PFSK-1 (cell line): ENCODE measurements at regions not wholly inside any gene's neighbourhood (a gene's known extent, or its start where the extent isn't known, plus 50 kb on each side); places are given as distances from the start of the nearest gene placed in this dataset.

Source experiments
- POLR2AphosphoS5 ChIP-seq: IDR thresholded peaks from 2 replicates; pipeline ENCODE4 v1.6.1; 2012; ENCODE audit warnings: low read depth, mild to moderate bottlenecking, control low read depth, low read length, moderate library complexity
- TAF1 ChIP-seq: IDR thresholded peaks from 2 replicates; pipeline ENCODE4 v1.6.1; 2012; ENCODE audit warnings: low read length, control low read depth, borderline replicate concordance; ENCODE audit not compliant: insufficient read depth

- no peak for TF ChIP-seq POLR2AphosphoS5
- TF ChIP-seq TAF1, result no peak
Measured at GRCh38 chr18:28363124-28363523, 186.2 kb upstream of the CDH2 start.
